ENCODE measurements at regions not wholly inside any gene's neighbourhood (a gene's known extent, or its start where the extent isn't known, plus 50 kb on each side); places are given as distances from the start of the nearest gene placed in this dataset.

GRCh38 chr12:13345722-13346121 is 149.2 kb downstream of the EMP1 start:
- no peaks in the 10 kb centered on the region for H3K9me3 ChIP-seq
- intact Hi-C loops (cut with DNase I), result no loop called here
- no peak for ATAC-seq

GRCh38 chr12:13343375-13343774 is 146.8 kb downstream of the EMP1 start:
- ATAC-seq (no peak), DNase-seq (no peak)
- Histone ChIP-seq H3K4me1 (peaks cover 0 to 3% (median 0%) of the 10 kb centered on the region in 9 donors), H3K27ac (no peak overlapping the region), H3K27me3 (peaks cover 0 to 12% (median 0%) of the 10 kb centered on the region in 7 donors), H3K4me3 (no peak overlapping the region), H3K36me3 (no peaks in the 10 kb centered on the region), H3K9me3 (no peaks in the 10 kb centered on the region)
- WGBS, 2 donors, result 74 to 77% methylated on average over 2 of the region's 2 CpGs
- no peak for TF ChIP-seq CTCF (IDR thresholded peaks at IDR 0.05)
- intact Hi-C loops (cut with DNase I), result no loop called here

More at GRCh38 chr12:13345722-13346121, 149.2 kb downstream of the EMP1 start:
- Histone ChIP-seq H3K4me3 (no peak overlapping the region), H3K36me3 (no peaks in the 10 kb centered on the region), H3K27ac (no peak overlapping the region), H3K4me1 (peaks cover 0 to 3% (median 0%) of the 10 kb centered on the region in 9 donors), H3K27me3 (peaks cover 0 to 12% (median 4%) of the 10 kb centered on the region in 7 donors)
- no peak for DNase-seq
- TF ChIP-seq CTCF (IDR thresholded peaks at IDR 0.05), result no peak

GRCh38 chr12:13342971-13343370 is 146.4 kb downstream of the EMP1 start:
- no peaks in the 10 kb centered on the region for H3K9me3 ChIP-seq
- no peak overlapping the region for H3K4me3 ChIP-seq
- DNase-seq (no peak), ATAC-seq (no peak)
- intact Hi-C loops (cut with DNase I), result no loop called here
- no peak for TF ChIP-seq CTCF (IDR thresholded peaks at IDR 0.05)
- H3K36me3 ChIP-seq, result no peaks in the 10 kb centered on the region
- no peak overlapping the region for H3K27ac ChIP-seq
- H3K27me3 ChIP-seq, result peaks cover 0 to 12% (median 0%) of the 10 kb centered on the region in 7 donors
- peaks cover 0 to 3% (median 0%) of the 10 kb centered on the region in 9 donors for H3K4me1 ChIP-seq
- WGBS, 2 donors, result 84 to 90% methylated on average over 3 of the region's 3 CpGs

GRCh38 chr12:13340149-13340548 is 143.6 kb downstream of the EMP1 start:
- no peak overlapping the region for H3K27ac ChIP-seq
- peaks cover 0 to 5% (median 0%) of the 10 kb centered on the region in 7 donors for H3K27me3 ChIP-seq
- intact Hi-C loops (cut with DNase I), result no loop called here
- 52 to 59% methylated on average over 1 of the region's 1 CpG for WGBS, 2 donors
- no peak overlapping the region for H3K4me3 ChIP-seq
- ATAC-seq, result no peak
- H3K4me1 ChIP-seq, result no peaks in the 10 kb centered on the region
- DNase-seq, result no peak
- no peaks in the 10 kb centered on the region for H3K36me3 ChIP-seq
- no peaks in the 10 kb centered on the region for H3K9me3 ChIP-seq
- no peak for TF ChIP-seq CTCF (IDR thresholded peaks at IDR 0.05)
